Neural cell (in vitro differentiated cells): ENCODE measurements at regions not wholly inside any gene's neighbourhood (a gene's known extent, or its start where the extent isn't known, plus 50 kb on each side); places are given as distances from the start of the nearest gene placed in this dataset.

Source experiments
- H2AFZ ChIP-seq: fragments of 200-600, 300-800 bp; sonication (generic), shearing (Covaris generic); 2 replicates; pipeline ENCODE4 v1.6.0; 2014; ENCODE audit warnings: low read depth, mild to moderate bottlenecking, antibody characterized with exemption, low read length, moderate library complexity
- H3F3A ChIP-seq: fragments of 200-600 bp; shearing (Covaris generic); 2 replicates; pipeline ENCODE4 v1.6.1; 2016; ENCODE audit warnings: mild to moderate bottlenecking, moderate library complexity, mixed read lengths, antibody characterized with exemption, low read length; ENCODE audit not compliant: insufficient read depth, poor library complexity, severe bottlenecking
- H3K27ac ChIP-seq: fragments of 200-600, 300-800 bp; sonication (generic), shearing (Covaris generic); 2 replicates; pipeline ENCODE4 v1.5.1; 2014; ENCODE audit warnings: mild to moderate bottlenecking, low read length, moderate library complexity
- H3K27me3 ChIP-seq: fragments of 300-800, 200-600 bp; sonication (generic), shearing (Covaris generic); 2 replicates; pipeline ENCODE4 v1.6.0; 2014; ENCODE audit warnings: mild to moderate bottlenecking, low read depth, low read length, moderate library complexity; ENCODE audit not compliant: insufficient read depth
- H3K36me3 ChIP-seq: fragments of 300-800, 200-600 bp; sonication (generic), shearing (Covaris generic); 2 replicates; pipeline ENCODE4 v1.5.1; 2014; ENCODE audit warnings: mild to moderate bottlenecking, antibody characterized with exemption, low read length, moderate library complexity; ENCODE audit not compliant: insufficient read depth
- H3K4me2 ChIP-seq: fragments of 300-800, 200-600 bp; sonication (generic), shearing (Covaris generic); 2 replicates; pipeline ENCODE4 v1.6.0; 2014; ENCODE audit warnings: mild to moderate bottlenecking, low read length
- H3K4me3 ChIP-seq: fragments of 300-800, 200-600 bp; sonication (generic), shearing (Covaris generic); 2 replicates; pipeline ENCODE4 v1.5.1; 2014; ENCODE audit warnings: mild to moderate bottlenecking, low read length, moderate library complexity
- H3K79me2 ChIP-seq: fragments of 200-600 bp; shearing (Covaris generic); replicated peaks from 2 replicates; pipeline ENCODE4 v1.6.0; 2014; ENCODE audit warnings: mild to moderate bottlenecking, low read length, moderate library complexity; ENCODE audit not compliant: insufficient read depth
- H3K9ac ChIP-seq: fragments of 300-800, 200-600 bp; sonication (generic), shearing (Covaris generic); 2 replicates; pipeline ENCODE4 v1.6.1; 2016; ENCODE audit warnings: mild to moderate bottlenecking, low read length, mixed read lengths
- H3K9me2 ChIP-seq: fragments of 200-600 bp; shearing (Covaris generic); 2 replicates; pipeline ENCODE4 v1.6.1; 2016; ENCODE audit warnings: mild to moderate bottlenecking, low read length, mixed read lengths; ENCODE audit not compliant: insufficient read depth
- H3K9me3 ChIP-seq: fragments of 200-600, 300-800 bp; sonication (generic), shearing (Covaris generic); 2 replicates; pipeline ENCODE4 v1.6.1; 2016; ENCODE audit warnings: mild to moderate bottlenecking, mixed run types, low read length, moderate library complexity, mixed read lengths
- H4K20me1 ChIP-seq: fragments of 200-600 bp; shearing (Covaris generic); 2 replicates; pipeline ENCODE4 v1.6.1; 2016; ENCODE audit warnings: mild to moderate bottlenecking, mixed run types; ENCODE audit not compliant: insufficient read depth
- EP300 ChIP-seq: fragments of 450-650 bp; conservative IDR thresholded peaks from 2 replicates; pipeline ENCODE4 v1.6.1; 2014; ENCODE audit warnings: antibody characterized with exemption, mild to moderate bottlenecking, moderate library complexity; ENCODE audit not compliant: poor library complexity, severe bottlenecking
- EZH2 ChIP-seq: fragments of 200-600, 300-800 bp; shearing (Covaris generic), sonication (generic); IDR thresholded peaks from 2 replicates; pipeline ENCODE4 v1.6.1; 2014; ENCODE audit warnings: antibody characterized with exemption, low read length, borderline replicate concordance, mild to moderate bottlenecking; ENCODE audit not compliant: insufficient read depth, poor library complexity, severe bottlenecking
- MXI1 ChIP-seq: fragments of 450-650 bp; conservative IDR thresholded peaks from 2 replicates; pipeline ENCODE4 v1.6.1; 2014; ENCODE audit warnings: antibody characterized with exemption, mild to moderate bottlenecking; ENCODE audit not compliant: poor library complexity, severe bottlenecking
- POLR2AphosphoS5 ChIP-seq: IDR thresholded peaks from 2 replicates; pipeline ENCODE4 v1.6.1; 2012
- RAD21 ChIP-seq: fragments of 450-650 bp; conservative IDR thresholded peaks from 2 replicates; pipeline ENCODE4 v1.6.1; 2014; ENCODE audit warnings: antibody characterized with exemption, mild to moderate bottlenecking, moderate library complexity
- REST ChIP-seq: IDR thresholded peaks from 2 replicates; pipeline ENCODE4 v1.6.1; 2012; ENCODE audit warnings: borderline replicate concordance
- SMC3 ChIP-seq: fragments of 450-650 bp; conservative IDR thresholded peaks from 2 replicates; pipeline ENCODE4 v1.6.1; 2014; ENCODE audit warnings: antibody characterized with exemption, mild to moderate bottlenecking, moderate library complexity; ENCODE audit not compliant: poor library complexity
- TAF1 ChIP-seq: IDR thresholded peaks from 2 replicates; pipeline ENCODE4 v1.6.1; 2012; ENCODE audit warnings: low read depth
- TF ChIP-seq, protein P1 (sequence below): fragments of 450-650 bp; IDR thresholded peaks from 2 replicates; pipeline ENCODE4 v1.5.1; 2014; ENCODE audit warnings: antibody characterized with exemption, mild to moderate bottlenecking, moderate library complexity; ENCODE audit not compliant: poor library complexity, severe bottlenecking

DNA sequence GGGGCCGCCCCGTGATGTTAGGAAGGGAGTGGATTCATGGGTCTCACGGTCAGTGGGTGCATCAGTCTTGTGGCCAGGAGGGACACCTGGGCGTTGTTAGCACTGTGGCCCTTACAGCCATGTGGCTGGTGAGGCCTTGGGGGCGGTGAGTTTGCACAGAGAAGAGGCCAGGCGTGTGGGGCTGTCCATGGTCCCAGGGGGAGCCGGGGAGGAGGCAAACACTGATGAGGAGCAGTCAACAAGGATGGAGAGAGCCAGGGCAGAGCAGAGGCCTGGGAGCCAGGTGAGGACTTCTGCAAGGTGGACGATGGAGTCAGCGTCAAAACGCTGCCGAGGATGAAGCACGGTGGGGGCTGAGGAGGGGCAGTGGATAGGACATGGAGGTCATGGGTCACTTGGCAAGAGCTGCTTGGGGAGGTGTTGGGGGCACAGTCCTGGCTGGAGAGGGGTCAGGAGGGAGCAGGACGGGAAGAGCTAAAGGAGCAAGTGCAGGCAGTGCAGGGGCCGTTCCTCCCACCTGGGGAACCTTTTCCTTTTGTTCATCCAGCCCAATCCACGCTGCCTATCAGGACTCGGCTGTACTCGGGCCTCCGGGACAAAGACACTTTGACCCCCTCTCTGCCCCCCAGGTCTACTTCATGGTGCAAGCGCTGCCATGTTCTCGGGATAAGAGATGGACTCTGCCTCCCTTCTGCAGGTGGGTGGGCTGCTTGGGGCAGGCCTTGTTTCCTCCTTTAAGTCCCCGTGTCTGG, 801.1 kb downstream of the TBC1D22A start:
- no peaks in the 10 kb centered on the region for H3K27me3 ChIP-seq
- H3K9me3 ChIP-seq = no peaks in the 10 kb centered on the region
- H3K4me2 ChIP-seq = no peak overlapping the region
- H3K4me3 ChIP-seq = no peak overlapping the region
- no peaks in the 10 kb centered on the region for H3F3A ChIP-seq
- H3K9me2 ChIP-seq = no peaks in the 10 kb centered on the region
- TF ChIP-seq TAF1 (no peak), EP300 (no peak), EZH2 (no peak), POLR2AphosphoS5 (no peak), RAD21 (no peak), MXI1 (no peak), REST (no peak), SMC3 (no peak)
- TF ChIP-seq, protein P1, sequence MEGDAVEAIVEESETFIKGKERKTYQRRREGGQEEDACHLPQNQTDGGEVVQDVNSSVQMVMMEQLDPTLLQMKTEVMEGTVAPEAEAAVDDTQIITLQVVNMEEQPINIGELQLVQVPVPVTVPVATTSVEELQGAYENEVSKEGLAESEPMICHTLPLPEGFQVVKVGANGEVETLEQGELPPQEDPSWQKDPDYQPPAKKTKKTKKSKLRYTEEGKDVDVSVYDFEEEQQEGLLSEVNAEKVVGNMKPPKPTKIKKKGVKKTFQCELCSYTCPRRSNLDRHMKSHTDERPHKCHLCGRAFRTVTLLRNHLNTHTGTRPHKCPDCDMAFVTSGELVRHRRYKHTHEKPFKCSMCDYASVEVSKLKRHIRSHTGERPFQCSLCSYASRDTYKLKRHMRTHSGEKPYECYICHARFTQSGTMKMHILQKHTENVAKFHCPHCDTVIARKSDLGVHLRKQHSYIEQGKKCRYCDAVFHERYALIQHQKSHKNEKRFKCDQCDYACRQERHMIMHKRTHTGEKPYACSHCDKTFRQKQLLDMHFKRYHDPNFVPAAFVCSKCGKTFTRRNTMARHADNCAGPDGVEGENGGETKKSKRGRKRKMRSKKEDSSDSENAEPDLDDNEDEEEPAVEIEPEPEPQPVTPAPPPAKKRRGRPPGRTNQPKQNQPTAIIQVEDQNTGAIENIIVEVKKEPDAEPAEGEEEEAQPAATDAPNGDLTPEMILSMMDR = no peak
- no peaks in the 10 kb centered on the region for H4K20me1 ChIP-seq
- H3K27ac ChIP-seq = no peak overlapping the region
- no peaks in the 10 kb centered on the region for H3K79me2 ChIP-seq
- no peak overlapping the region for H2AFZ ChIP-seq
- no peaks in the 10 kb centered on the region for H3K36me3 ChIP-seq
- no peak overlapping the region for H3K9ac ChIP-seq

DNA sequence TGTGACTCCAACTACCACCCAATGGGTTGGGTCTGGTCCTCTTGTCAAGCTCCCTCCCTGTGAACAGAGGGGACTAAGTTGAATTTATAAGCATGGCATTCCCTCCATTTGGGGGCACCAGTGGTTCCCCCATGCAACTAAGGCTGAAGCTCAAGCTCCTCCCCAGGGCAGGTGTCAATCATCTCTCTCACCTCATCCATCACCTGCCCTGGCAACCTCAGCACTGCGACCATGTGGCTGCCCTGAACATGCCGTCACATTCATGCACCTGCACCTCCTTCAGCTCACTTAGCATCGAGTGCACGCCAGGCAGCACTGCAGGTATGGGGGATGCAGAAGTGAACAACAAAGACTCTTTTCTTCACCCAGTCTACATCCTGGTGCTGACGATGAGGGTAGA, 799.3 kb downstream of the TBC1D22A start:
- H3K36me3 ChIP-seq = no peaks in the 10 kb centered on the region
- no peaks in the 10 kb centered on the region for H3K9me2 ChIP-seq
- no peak overlapping the region for H2AFZ ChIP-seq
- H3K9me3 ChIP-seq = no peaks in the 10 kb centered on the region
- H3K27me3 ChIP-seq = no peaks in the 10 kb centered on the region
- H3K4me3 ChIP-seq = no peak overlapping the region
- H3K79me2 ChIP-seq = no peaks in the 10 kb centered on the region
- no peak overlapping the region for H3K9ac ChIP-seq
- H3K27ac ChIP-seq = no peak overlapping the region
- no peaks in the 10 kb centered on the region for H4K20me1 ChIP-seq
- H3K4me2 ChIP-seq = no peak overlapping the region
- no peak for TF ChIP-seq TAF1
- no peak for TF ChIP-seq SMC3
- no peak for TF ChIP-seq EP300
- TF ChIP-seq, protein P1 = no peak
- TF ChIP-seq POLR2AphosphoS5 = no peak
- TF ChIP-seq EZH2 = no peak
- TF ChIP-seq MXI1 = no peak
- no peak for TF ChIP-seq REST
- no peak for TF ChIP-seq RAD21
- no peaks in the 10 kb centered on the region for H3F3A ChIP-seq
